ENCODE measurements at regions not wholly inside any gene's neighbourhood (a gene's known extent, or its start where the extent isn't known, plus 50 kb on each side); places are given as distances from the start of the nearest gene placed in this dataset.

DNA sequence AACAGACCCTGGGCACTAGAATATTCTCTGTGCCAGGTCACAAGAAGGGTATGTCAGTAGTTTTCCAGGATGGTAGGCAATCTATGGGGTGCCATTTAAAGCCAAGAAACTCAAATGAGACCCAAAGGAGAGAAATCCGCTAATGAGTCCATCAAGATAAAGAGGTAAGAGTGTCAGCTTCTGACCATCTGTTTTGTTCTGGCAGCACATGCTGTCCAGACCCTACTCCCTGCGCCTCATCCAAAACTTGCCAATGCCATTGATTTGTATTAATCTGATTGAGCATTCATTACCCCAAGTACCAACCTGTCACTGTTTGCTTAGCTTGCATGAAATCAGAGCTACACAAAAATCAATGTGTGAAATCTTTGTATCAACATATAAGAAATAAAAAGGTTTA is 229.0 kb downstream of the BLID start:
- peaks cover 6% of the 10 kb centered on the region for H3K27me3 Mint-ChIP-seq
- Histone ChIP-seq H3K27ac (ENCODE audit: low read length in 2 of 2) (no peak overlapping the region), H3K4me3 (ENCODE audit: control extremely low read depth in 1 of 5, extremely low read depth in 1 of 5, insufficient read depth in 1 of 5, low read depth in 2 of 5, low read length in 4 of 5) (no peak overlapping the region), H3K36me3 (replicated peaks in 1 of 2; ENCODE audit: control extremely low read depth in 1 of 2, control insufficient read depth in 1 of 2, extremely low read depth in 1 of 2, insufficient read depth in 2 of 2, low read length in 1 of 2) (no peaks in the 10 kb centered on the region), H3K9ac (ENCODE audit: low read length) (no peak overlapping the region), H3K79me2 (ENCODE audit: control insufficient read depth, insufficient read depth, low read length) (no peaks in the 10 kb centered on the region), H3K4me2 (replicated peaks; ENCODE audit: low read depth, low read length, poor library complexity, severe bottlenecking) (no peak overlapping the region), H3K4me1 (ENCODE audit: control insufficient read depth in 2 of 2, insufficient read depth in 2 of 2, low read length in 2 of 2) (no peaks in the 10 kb centered on the region), H4K20me1 (ENCODE audit: control insufficient read depth, insufficient read depth, low read length, poor library complexity, severe bottlenecking) (no peaks in the 10 kb centered on the region), H2AFZ (ENCODE audit: insufficient read depth, low read depth, low read length, poor library complexity, severe bottlenecking) (no peak overlapping the region), H3K27me3 (replicated peaks in 1 of 4; ENCODE audit: control extremely low read depth in 1 of 4, control insufficient read depth in 3 of 4, insufficient read depth in 4 of 4, low read length in 3 of 4) (no peaks in the 10 kb centered on the region), H3K9me3 (ENCODE audit: control extremely low read depth in 1 of 3, control insufficient read depth in 2 of 3, insufficient read depth in 1 of 3, low read length in 2 of 3) (no peaks in the 10 kb centered on the region)
- no peak overlapping the region for H3K27ac Mint-ChIP-seq
- no peaks in the 10 kb centered on the region for H3K9me3 Mint-ChIP-seq (ENCODE audit: insufficient read depth)
- no peaks in the 10 kb centered on the region for H3K4me1 Mint-ChIP-seq
- intact Hi-C loops (cut with micrococcal nuclease), result no loop called here
- 89% methylated on average over 1 of the region's 2 CpGs for WGBS (ENCODE audit: insufficient coverage)
- CTCF ChIA-PET, result no interaction called here
- ATAC-seq (ENCODE audit: low read depth) (no peak), DNase-seq (no peak)
- POLR2A ChIA-PET, result no interaction called here
- TF ChIP-seq, protein P1, sequence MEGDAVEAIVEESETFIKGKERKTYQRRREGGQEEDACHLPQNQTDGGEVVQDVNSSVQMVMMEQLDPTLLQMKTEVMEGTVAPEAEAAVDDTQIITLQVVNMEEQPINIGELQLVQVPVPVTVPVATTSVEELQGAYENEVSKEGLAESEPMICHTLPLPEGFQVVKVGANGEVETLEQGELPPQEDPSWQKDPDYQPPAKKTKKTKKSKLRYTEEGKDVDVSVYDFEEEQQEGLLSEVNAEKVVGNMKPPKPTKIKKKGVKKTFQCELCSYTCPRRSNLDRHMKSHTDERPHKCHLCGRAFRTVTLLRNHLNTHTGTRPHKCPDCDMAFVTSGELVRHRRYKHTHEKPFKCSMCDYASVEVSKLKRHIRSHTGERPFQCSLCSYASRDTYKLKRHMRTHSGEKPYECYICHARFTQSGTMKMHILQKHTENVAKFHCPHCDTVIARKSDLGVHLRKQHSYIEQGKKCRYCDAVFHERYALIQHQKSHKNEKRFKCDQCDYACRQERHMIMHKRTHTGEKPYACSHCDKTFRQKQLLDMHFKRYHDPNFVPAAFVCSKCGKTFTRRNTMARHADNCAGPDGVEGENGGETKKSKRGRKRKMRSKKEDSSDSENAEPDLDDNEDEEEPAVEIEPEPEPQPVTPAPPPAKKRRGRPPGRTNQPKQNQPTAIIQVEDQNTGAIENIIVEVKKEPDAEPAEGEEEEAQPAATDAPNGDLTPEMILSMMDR (IDR thresholded peaks at IDR 0.05), result no peak
- H3K4me3 Mint-ChIP-seq, result no peak overlapping the region

DNA sequence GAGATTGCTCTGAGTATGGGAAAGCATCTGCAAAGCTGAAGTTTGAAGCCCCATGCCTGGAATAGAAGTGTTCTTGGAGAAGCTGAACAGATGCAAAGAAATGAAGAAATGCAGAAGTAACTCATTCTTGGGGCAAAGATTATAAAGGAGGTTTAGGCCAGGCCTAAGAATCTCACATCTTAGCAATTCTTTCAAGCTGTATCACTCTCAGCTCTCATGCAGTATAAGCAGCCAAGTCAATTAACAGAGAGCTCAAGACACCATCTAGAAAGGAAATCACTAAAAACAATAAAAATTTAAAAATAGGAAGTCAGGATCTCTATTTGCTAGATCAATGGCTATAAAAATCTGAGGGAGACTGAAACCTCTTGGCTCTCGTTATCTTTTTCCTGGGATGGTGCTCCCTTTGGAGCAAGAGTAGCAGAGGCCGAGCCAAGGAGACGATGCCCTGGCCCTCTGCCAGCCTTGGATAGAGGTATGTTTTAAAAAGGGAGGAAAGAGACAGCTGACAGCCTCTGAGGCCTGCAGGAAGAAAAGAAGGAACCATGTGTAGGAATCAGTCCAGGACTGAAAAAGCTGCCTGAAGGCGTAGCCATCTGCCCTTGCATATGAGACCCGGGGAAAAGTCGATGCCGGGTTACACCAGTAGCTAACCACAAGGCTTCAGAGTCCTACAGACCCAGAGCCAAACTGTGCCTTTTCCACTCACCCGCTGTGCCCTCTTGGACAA is 229.8 kb downstream of the BLID start:
- ATAC-seq (ENCODE audit: low read depth) (no peak), DNase-seq (no peak)
- Histone ChIP-seq H3K79me2 (ENCODE audit: control insufficient read depth, insufficient read depth, low read length) (no peaks in the 10 kb centered on the region), H3K27ac (ENCODE audit: low read length in 2 of 2) (no peak overlapping the region), H2AFZ (ENCODE audit: insufficient read depth, low read depth, low read length, poor library complexity, severe bottlenecking) (no peak overlapping the region), H3K27me3 (replicated peaks in 1 of 4; ENCODE audit: control extremely low read depth in 1 of 4, control insufficient read depth in 3 of 4, insufficient read depth in 4 of 4, low read length in 3 of 4) (no peaks in the 10 kb centered on the region), H3K4me3 (ENCODE audit: control extremely low read depth in 1 of 5, extremely low read depth in 1 of 5, insufficient read depth in 1 of 5, low read depth in 2 of 5, low read length in 4 of 5) (no peak overlapping the region), H3K9ac (ENCODE audit: low read length) (no peak overlapping the region), H3K9me3 (ENCODE audit: control extremely low read depth in 1 of 3, control insufficient read depth in 2 of 3, insufficient read depth in 1 of 3, low read length in 2 of 3) (no peaks in the 10 kb centered on the region), H4K20me1 (ENCODE audit: control insufficient read depth, insufficient read depth, low read length, poor library complexity, severe bottlenecking) (no peaks in the 10 kb centered on the region), H3K36me3 (replicated peaks in 1 of 2; ENCODE audit: control extremely low read depth in 1 of 2, control insufficient read depth in 1 of 2, extremely low read depth in 1 of 2, insufficient read depth in 2 of 2, low read length in 1 of 2) (no peaks in the 10 kb centered on the region), H3K4me2 (replicated peaks; ENCODE audit: low read depth, low read length, poor library complexity, severe bottlenecking) (no peak overlapping the region), H3K4me1 (ENCODE audit: control insufficient read depth in 2 of 2, insufficient read depth in 2 of 2, low read length in 2 of 2) (no peaks in the 10 kb centered on the region)
- ChIA-PET CTCF (interaction anchor here (0.9 kb wide), 1 partner anchor 14 kb away, joined by 3 read pairs; no protein-coding TSS in a partner anchor), POLR2A (no interaction called here)
- Mint-ChIP-seq H3K27ac (no peak overlapping the region), H3K27me3 (peaks cover 6% of the 10 kb centered on the region), H3K9me3 (ENCODE audit: insufficient read depth) (no peaks in the 10 kb centered on the region), H3K4me1 (no peaks in the 10 kb centered on the region), H3K4me3 (no peak overlapping the region)
- intact Hi-C loops (cut with micrococcal nuclease), result no loop called here
- WGBS (ENCODE audit: insufficient coverage), result 67% methylated on average over 7 of the region's 8 CpGs
- TF ChIP-seq, protein P1 (IDR thresholded peaks at IDR 0.05), result no peak
- no peak for TF ChIP-seq EZH2 (IDR thresholded peaks at IDR 0.05; ENCODE audit: borderline replicate concordance, insufficient read depth, low read depth, low read length, poor library complexity, severe bottlenecking)
